ENCODE measurements at regions not wholly inside any gene's neighbourhood (a gene's known extent, or its start where the extent isn't known, plus 50 kb on each side); places are given as distances from the start of the nearest gene placed in this dataset.

GRCh38 chr2:234631646-234632514 is 135.0 kb upstream of the ARL4C start:
- DNase-seq = no peak

GRCh38 chr2:234630801-234631261 is 133.9 kb upstream of the ARL4C start:
- no peak for DNase-seq

GRCh38 chr2:234629596-234629995 is 132.7 kb upstream of the ARL4C start:
- no peak for DNase-seq

- DNase-seq = no peak
These were observed 132.1 kb upstream of the ARL4C start for GRCh38 chr2:234628953-234629352.

- no peak for DNase-seq
These were observed 130.4 kb upstream of the ARL4C start for GRCh38 chr2:234627308-234627707.

- DNase-seq = no peak
These were observed 129.8 kb upstream of the ARL4C start for GRCh38 chr2:234626566-234627130.

- no peak for DNase-seq
These were observed 128.9 kb upstream of the ARL4C start for GRCh38 chr2:234625626-234626250.

GRCh38 chr2:234623521-234623991 is 126.7 kb upstream of the ARL4C start:
- DNase-seq = no peak

- DNase-seq = no peak
These were observed 124.2 kb upstream of the ARL4C start for GRCh38 chr2:234621120-234621519.

GRCh38 chr2:234620018-234620417 is 123.1 kb upstream of the ARL4C start:
- DNase-seq = no peak

GRCh38 chr2:234615643-234616356 is 118.9 kb upstream of the ARL4C start:
- DNase-seq = no peak

GRCh38 chr2:234611209-234611608 is 114.3 kb upstream of the ARL4C start:
- DNase-seq = no peak

- no peak for DNase-seq
These were observed 112.1 kb upstream of the ARL4C start for GRCh38 chr2:234608946-234609345.

GRCh38 chr2:234607691-234608090 is 110.8 kb upstream of the ARL4C start:
- DNase-seq = no peak

- no peak for DNase-seq
These were observed 110.0 kb upstream of the ARL4C start for GRCh38 chr2:234606896-234607295.

- DNase-seq = no peak
These were observed 106.7 kb upstream of the ARL4C start for GRCh38 chr2:234603619-234604018.

GRCh38 chr2:234601213-234601612 is 104.3 kb upstream of the ARL4C start:
- no peak for DNase-seq

- DNase-seq = no peak
These were observed 100.6 kb upstream of the ARL4C start for GRCh38 chr2:234597576-234597861.

- DNase-seq = no peak
These were observed 100.1 kb upstream of the ARL4C start for GRCh38 chr2:234596696-234597575.

- no peak for DNase-seq
These were observed 98.9 kb upstream of the ARL4C start for GRCh38 chr2:234595829-234596228.

GRCh38 chr2:234594715-234595114 is 97.8 kb upstream of the ARL4C start:
- DNase-seq = no peak

- DNase-seq = no peak
These were observed 96.8 kb upstream of the ARL4C start for GRCh38 chr2:234593636-234594035.

Data from activated CD4-positive, alpha-beta T cell treated with anti-CD3 and anti-CD28 coated beads, Interleukin-2, amount 50 U/mL, for 48 hours (primary cell).